ENCODE measurements at regions not wholly inside any gene's neighbourhood (a gene's known extent, or its start where the extent isn't known, plus 50 kb on each side); places are given as distances from the start of the nearest gene placed in this dataset.

DNA sequence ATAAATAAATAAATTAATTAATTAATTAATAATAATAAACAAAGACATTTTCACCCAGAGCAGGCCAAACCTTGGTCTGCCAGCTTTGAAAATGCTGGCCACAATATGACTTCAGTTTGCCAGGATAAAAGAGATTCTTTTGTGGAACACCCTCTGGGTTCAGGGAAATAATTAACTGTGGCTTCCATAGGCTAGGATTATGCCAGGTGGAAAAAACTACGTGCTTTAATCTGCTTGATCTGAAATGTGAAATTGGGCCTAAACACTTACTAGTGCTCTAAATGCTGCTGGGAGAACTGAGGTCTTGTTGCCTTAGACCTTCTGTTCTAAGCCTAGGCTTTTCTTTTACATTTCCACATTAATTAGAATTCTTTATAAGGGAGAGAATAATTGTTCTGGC, 650.0 kb downstream of the DIAPH3 start:
- intact Hi-C loops (cut with DNase I), result no loop called here
- Histone ChIP-seq H3K4me3 (no peak overlapping the region), H3K27ac (no peak overlapping the region), H3K36me3 (no peaks in the 10 kb centered on the region), H3K4me1 (ENCODE audit: insufficient read depth) (no peaks in the 10 kb centered on the region), H3K9me3 (no peaks in the 10 kb centered on the region), H3K27me3 (no peaks in the 10 kb centered on the region)
- WGBS, 3 donors, result 79 to 85% (median 84%) methylated on average over 1 of the region's 1 CpG
- TF ChIP-seq EP300 (IDR thresholded peaks at IDR 0.05) (no peak), POLR2A (IDR thresholded peaks at IDR 0.05) (no peak)
- TF ChIP-seq, protein P1, sequence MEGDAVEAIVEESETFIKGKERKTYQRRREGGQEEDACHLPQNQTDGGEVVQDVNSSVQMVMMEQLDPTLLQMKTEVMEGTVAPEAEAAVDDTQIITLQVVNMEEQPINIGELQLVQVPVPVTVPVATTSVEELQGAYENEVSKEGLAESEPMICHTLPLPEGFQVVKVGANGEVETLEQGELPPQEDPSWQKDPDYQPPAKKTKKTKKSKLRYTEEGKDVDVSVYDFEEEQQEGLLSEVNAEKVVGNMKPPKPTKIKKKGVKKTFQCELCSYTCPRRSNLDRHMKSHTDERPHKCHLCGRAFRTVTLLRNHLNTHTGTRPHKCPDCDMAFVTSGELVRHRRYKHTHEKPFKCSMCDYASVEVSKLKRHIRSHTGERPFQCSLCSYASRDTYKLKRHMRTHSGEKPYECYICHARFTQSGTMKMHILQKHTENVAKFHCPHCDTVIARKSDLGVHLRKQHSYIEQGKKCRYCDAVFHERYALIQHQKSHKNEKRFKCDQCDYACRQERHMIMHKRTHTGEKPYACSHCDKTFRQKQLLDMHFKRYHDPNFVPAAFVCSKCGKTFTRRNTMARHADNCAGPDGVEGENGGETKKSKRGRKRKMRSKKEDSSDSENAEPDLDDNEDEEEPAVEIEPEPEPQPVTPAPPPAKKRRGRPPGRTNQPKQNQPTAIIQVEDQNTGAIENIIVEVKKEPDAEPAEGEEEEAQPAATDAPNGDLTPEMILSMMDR (IDR thresholded peaks at IDR 0.05), result no peak
- no peak for DNase-seq

DNA sequence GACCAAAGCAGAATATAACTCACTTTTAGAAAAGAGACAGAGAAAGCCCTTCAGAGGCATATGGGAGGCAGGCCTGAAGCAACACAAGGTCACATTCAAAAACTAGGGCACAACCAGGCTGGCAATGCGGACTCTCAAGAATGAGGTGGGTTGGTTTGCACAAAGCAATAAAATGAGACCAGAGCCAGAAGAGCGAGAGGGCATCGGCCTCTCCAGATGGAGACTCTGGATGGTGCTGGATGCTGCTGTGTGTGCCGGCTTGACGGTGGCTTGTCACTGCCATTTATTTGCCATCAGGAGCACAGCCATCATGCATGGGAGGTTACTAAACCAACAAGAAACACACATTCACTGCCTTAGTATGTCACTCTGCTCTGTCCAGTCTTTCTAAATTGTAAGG, 649.4 kb downstream of the DIAPH3 start:
- no peaks in the 10 kb centered on the region for H3K4me1 ChIP-seq (ENCODE audit: insufficient read depth)
- H3K27me3 ChIP-seq, result no peaks in the 10 kb centered on the region
- 95 to 99% (median 98%) methylated on average over 5 of the region's 5 CpGs for WGBS, 3 donors
- no peak for TF ChIP-seq EP300 (IDR thresholded peaks at IDR 0.05)
- TF ChIP-seq POLR2A (IDR thresholded peaks at IDR 0.05), result no peak
- TF ChIP-seq, protein P1 (IDR thresholded peaks at IDR 0.05), result no peak
- H3K9me3 ChIP-seq, result no peaks in the 10 kb centered on the region
- DNase-seq, result no peak
- intact Hi-C loops (cut with DNase I), result no loop called here
- no peaks in the 10 kb centered on the region for H3K36me3 ChIP-seq
- H3K4me3 ChIP-seq, result no peak overlapping the region
- H3K27ac ChIP-seq, result no peak overlapping the region

DNA sequence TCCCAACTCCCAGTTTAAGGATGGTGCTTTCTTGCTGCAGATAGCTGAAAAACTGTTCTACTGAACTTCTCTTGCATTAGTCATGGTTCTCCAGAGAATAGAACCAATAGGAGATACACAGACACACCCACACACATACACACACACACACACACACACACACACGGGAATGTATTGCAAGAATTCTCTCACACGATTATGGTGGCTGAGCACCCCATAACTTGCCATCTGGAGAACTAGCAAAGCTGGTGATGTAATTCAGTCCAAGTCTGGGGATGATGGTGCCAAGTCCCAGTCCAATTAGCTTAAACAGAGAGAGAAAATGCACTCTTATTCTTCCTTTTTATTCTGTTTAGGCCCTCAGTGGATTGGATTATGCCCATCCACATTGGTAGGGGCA, 643.9 kb downstream of the DIAPH3 start:
- Histone ChIP-seq H3K4me3 (no peak overlapping the region), H3K4me1 (ENCODE audit: insufficient read depth) (no peaks in the 10 kb centered on the region), H3K27ac (no peak overlapping the region), H3K9me3 (no peaks in the 10 kb centered on the region), H3K36me3 (no peaks in the 10 kb centered on the region), H3K27me3 (no peaks in the 10 kb centered on the region)
- no peak for TF ChIP-seq POLR2A (IDR thresholded peaks at IDR 0.05)
- TF ChIP-seq, protein P1 (IDR thresholded peaks at IDR 0.05), result no peak
- no peak for TF ChIP-seq EP300 (IDR thresholded peaks at IDR 0.05)
- intact Hi-C loops (cut with DNase I), result no loop called here
- 81 to 94% (median 84%) methylated on average over 2 of the region's 2 CpGs for WGBS, 3 donors
- no peak for DNase-seq

DNA sequence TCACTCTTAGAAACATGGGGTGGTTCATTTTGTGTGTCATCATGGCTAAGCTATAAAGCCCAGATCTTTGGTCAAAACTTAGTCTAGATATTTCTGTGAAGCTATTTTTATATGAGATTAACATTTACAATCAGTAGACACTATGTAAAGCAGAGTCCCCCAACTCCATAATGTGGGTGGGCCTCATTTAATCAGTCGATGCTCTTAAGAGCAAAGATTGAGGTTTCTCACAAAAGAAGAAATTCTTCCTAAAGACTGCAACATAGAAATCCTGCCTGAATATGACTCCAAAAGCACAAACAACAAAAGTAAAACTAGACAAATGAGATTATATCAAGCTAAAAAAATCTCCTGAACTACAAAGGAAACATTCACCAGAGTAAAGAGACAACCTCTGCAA, 642.2 kb downstream of the DIAPH3 start:
- intact Hi-C loops (cut with DNase I), result no loop called here
- H3K4me3 ChIP-seq, result no peak overlapping the region
- TF ChIP-seq EP300 (IDR thresholded peaks at IDR 0.05) (no peak), POLR2A (IDR thresholded peaks at IDR 0.05) (no peak)
- TF ChIP-seq, protein P1 (IDR thresholded peaks at IDR 0.05), result no peak
- H3K27ac ChIP-seq, result no peak overlapping the region
- no peaks in the 10 kb centered on the region for H3K9me3 ChIP-seq
- DNase-seq, result no peak
- H3K36me3 ChIP-seq, result no peaks in the 10 kb centered on the region
- WGBS, 3 donors, result 95 to 100% (median 98%) methylated on average over 1 of the region's 1 CpG
- no peaks in the 10 kb centered on the region for H3K4me1 ChIP-seq (ENCODE audit: insufficient read depth)
- no peaks in the 10 kb centered on the region for H3K27me3 ChIP-seq

DNA sequence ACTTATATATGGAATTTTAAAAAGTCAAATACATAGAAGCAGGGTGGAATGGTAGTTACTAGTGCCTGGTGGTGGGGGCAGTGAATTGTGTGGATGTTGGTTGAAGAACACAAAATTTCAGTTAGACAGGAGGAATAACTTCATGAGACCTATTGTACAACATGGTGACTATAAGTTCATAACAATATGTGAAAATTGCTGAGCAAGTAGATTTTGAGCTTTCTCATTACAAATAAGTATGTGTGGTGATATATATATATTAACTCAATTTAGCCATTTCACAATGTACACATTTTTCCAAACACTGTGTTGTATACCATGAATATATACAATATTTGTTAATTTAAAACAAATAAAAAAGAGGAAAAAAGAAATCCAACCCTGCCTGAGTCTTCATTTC, 641.1 kb downstream of the DIAPH3 start:
- intact Hi-C loops (cut with DNase I), result no loop called here
- H3K9me3 ChIP-seq, result no peaks in the 10 kb centered on the region
- H3K4me1 ChIP-seq (ENCODE audit: insufficient read depth), result no peaks in the 10 kb centered on the region
- H3K27ac ChIP-seq, result no peak overlapping the region
- DNase-seq, result no peak
- H3K36me3 ChIP-seq, result no peaks in the 10 kb centered on the region
- TF ChIP-seq EP300 (IDR thresholded peaks at IDR 0.05) (no peak), POLR2A (IDR thresholded peaks at IDR 0.05) (no peak)
- TF ChIP-seq, protein P1 (IDR thresholded peaks at IDR 0.05), result no peak
- no peaks in the 10 kb centered on the region for H3K27me3 ChIP-seq
- H3K4me3 ChIP-seq, result no peak overlapping the region
